CD4-positive, alpha-beta T cell (primary cell): ENCODE measurements at regions not wholly inside any gene's neighbourhood (a gene's known extent, or its start where the extent isn't known, plus 50 kb on each side); places are given as distances from the start of the nearest gene placed in this dataset.

Experiments
- ATAC-seq: fragments of 200-7000 bp; cut with Tn5 transposase; one replicate; pipeline ENCODE4 v1.10.0; 2022; ENCODE audit warnings: mild to moderate bottlenecking; ENCODE audit not compliant: poor library complexity
- CTCF ChIA-PET: fragments of 350-600 bp; sonication (Branson Sonifier 250); formaldehyde crosslinking; loops from one replicate; lab custom pipeline; 2021; ENCODE audit warnings: antibody characterized with exemption, inconsistent platforms; lab: Charles Lee
- POLR2A ChIA-PET: fragments of 350-600 bp; sonication (Branson Sonifier 250); formaldehyde crosslinking; loops from one replicate; lab custom pipeline; 2021; ENCODE audit warnings: antibody characterized with exemption, inconsistent platforms; lab: Charles Lee
- DNase-seq, 14 experiments: peaks; one replicate each; pipeline ENCODE4 v3.0.0-alpha.2; 2013 to 2020; ENCODE audit warnings: mixed read lengths in 2 of 14
- H3K27ac ChIP-seq, 2 donors: one replicate each; pipeline versions ENCODE4 v1.5.1 to v1.7.0; 2013; ENCODE audit warnings: low read length in 2 of 2, low read depth in 1 of 2, mild to moderate bottlenecking in 1 of 2
- H3K27me3 ChIP-seq, 2 experiments: 1 replicate in 1 of 2; 2 replicates in 1 of 2; pipeline versions ENCODE4 v1.6.1 to v1.7.0; 2013; ENCODE audit warnings: low read length in 2 of 2, control low read depth in 1 of 2, mild to moderate bottlenecking in 1 of 2, moderate library complexity in 1 of 2; ENCODE audit not compliant: insufficient read depth in 2 of 2, control insufficient read depth in 1 of 2
- H3K36me3 ChIP-seq: one replicate; pipeline ENCODE4 v1.6.1; 2013; ENCODE audit warnings: low read length, control low read depth; ENCODE audit not compliant: insufficient read depth
- H3K4me1 ChIP-seq: one replicate; pipeline ENCODE4 v1.6.1; 2013; ENCODE audit warnings: low read length, control low read depth; ENCODE audit not compliant: insufficient read depth
- H3K4me3 ChIP-seq: one replicate; pipeline ENCODE4 v1.5.1; 2013; ENCODE audit warnings: mild to moderate bottlenecking, low read length, moderate library complexity
- H3K9me3 ChIP-seq, 2 experiments: 1 replicate in 1 of 2; 2 replicates in 1 of 2; pipeline versions ENCODE4 v1.6.1 to v1.7.0; 2013; ENCODE audit warnings: low read length in 2 of 2, mild to moderate bottlenecking in 2 of 2, control low read depth in 1 of 2, moderate library complexity in 1 of 2; ENCODE audit not compliant: control insufficient read depth in 1 of 2, insufficient read depth in 1 of 2
- H3K27ac Mint-ChIP-seq: one replicate; pipeline ENCODE4 v1.8.0; 2020; ENCODE audit warnings: mixed read lengths
- H3K27me3 Mint-ChIP-seq: one replicate; pipeline ENCODE4 v1.8.0; 2021; ENCODE audit warnings: mixed read lengths
- H3K36me3 Mint-ChIP-seq: one replicate; pipeline ENCODE4 v1.8.0; 2021; ENCODE audit warnings: low read depth, mixed read lengths
- H3K4me1 Mint-ChIP-seq: one replicate; pipeline ENCODE4 v1.8.0; 2021; ENCODE audit warnings: low read depth, mixed read lengths
- H3K4me3 Mint-ChIP-seq: one replicate; pipeline ENCODE4 v1.8.0; 2020; ENCODE audit warnings: mild to moderate bottlenecking, mixed read lengths
- H3K9me3 Mint-ChIP-seq: one replicate; pipeline ENCODE4 v1.8.0; 2020; ENCODE audit warnings: mixed read lengths
- intact Hi-C, 2 experiments: fragments of 100-400 bp; cut with DNase I in 1 of 2; cut with micrococcal nuclease in 1 of 2; formaldehyde crosslinking; loops; one replicate each; pipeline versions ENCODE4 v1.15.1 to v1.9.0; 2023 to 2025; cut with DNase I, micrococcal nuclease
- TF ChIP-seq, protein P1 (sequence below): fragments of 200-600 bp; IDR thresholded peaks from one replicate; pipeline ENCODE4 v1.8.0; 2022; ENCODE audit warnings: antibody characterized with exemption, mild to moderate bottlenecking

DNA sequence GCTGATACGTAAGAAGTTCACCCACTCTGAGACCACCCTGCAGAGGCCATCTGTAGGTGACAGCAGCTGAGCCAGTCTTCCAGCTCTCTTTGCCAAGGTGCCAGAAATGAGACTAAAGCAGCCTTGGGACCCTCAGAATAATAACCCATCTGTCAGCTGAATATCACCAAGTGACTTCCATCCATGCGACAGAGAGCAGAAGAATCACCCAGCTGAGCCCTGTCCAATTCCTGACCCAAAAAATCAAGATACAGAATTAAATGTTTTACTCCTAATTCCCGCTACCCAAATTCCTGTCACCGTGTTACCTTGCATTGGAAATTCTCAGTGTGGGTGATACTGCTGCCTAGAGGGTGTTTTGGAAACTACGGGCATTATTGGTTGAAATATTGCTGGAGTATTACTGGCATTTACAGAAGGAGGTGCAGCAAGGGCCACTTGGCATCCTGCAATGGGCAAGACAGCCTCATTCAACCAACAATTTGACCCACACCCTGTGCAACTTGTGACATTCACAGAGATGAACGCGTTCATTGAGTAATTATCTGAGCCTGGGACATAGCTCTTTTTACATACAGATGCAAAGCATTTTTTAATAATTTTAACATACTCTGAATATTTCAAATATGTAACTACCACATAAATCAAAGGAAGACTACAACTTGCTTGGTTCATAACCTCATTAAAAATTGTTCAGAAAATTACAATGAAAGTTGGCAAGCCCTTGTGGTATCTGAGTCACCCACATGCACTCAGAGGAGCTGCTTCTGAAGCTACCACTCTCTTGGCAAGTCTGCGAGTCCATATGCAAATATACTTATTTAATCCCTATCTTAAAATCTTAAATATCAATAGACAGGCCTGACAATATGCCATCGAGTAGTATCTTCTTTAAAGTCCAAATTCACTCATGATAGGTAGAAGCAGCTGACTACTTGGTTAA lies 126.6 kb downstream of the C16orf95 start:
- Histone ChIP-seq H3K27ac (no peak overlapping the region), H3K4me3 (no peak overlapping the region), H3K36me3 (no peaks in the 10 kb centered on the region), H3K27me3 (no peaks in the 10 kb centered on the region), H3K9me3 (peaks cover 5 to 24% of the 10 kb centered on the region in 2 experiments), H3K4me1 (no peaks in the 10 kb centered on the region)
- intact Hi-C loops, result no loop called here
- H3K27ac Mint-ChIP-seq, result no peak overlapping the region
- no peaks in the 10 kb centered on the region for H3K4me1 Mint-ChIP-seq
- DNase-seq (no peak), ATAC-seq (no peak)
- ChIA-PET CTCF (no interaction called here), POLR2A (no interaction called here)
- H3K36me3 Mint-ChIP-seq, result no peaks in the 10 kb centered on the region
- no peaks in the 10 kb centered on the region for H3K27me3 Mint-ChIP-seq
- TF ChIP-seq, protein P1, sequence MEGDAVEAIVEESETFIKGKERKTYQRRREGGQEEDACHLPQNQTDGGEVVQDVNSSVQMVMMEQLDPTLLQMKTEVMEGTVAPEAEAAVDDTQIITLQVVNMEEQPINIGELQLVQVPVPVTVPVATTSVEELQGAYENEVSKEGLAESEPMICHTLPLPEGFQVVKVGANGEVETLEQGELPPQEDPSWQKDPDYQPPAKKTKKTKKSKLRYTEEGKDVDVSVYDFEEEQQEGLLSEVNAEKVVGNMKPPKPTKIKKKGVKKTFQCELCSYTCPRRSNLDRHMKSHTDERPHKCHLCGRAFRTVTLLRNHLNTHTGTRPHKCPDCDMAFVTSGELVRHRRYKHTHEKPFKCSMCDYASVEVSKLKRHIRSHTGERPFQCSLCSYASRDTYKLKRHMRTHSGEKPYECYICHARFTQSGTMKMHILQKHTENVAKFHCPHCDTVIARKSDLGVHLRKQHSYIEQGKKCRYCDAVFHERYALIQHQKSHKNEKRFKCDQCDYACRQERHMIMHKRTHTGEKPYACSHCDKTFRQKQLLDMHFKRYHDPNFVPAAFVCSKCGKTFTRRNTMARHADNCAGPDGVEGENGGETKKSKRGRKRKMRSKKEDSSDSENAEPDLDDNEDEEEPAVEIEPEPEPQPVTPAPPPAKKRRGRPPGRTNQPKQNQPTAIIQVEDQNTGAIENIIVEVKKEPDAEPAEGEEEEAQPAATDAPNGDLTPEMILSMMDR, result no peak
- peaks cover 5% of the 10 kb centered on the region for H3K9me3 Mint-ChIP-seq
- no peak overlapping the region for H3K4me3 Mint-ChIP-seq

DNA sequence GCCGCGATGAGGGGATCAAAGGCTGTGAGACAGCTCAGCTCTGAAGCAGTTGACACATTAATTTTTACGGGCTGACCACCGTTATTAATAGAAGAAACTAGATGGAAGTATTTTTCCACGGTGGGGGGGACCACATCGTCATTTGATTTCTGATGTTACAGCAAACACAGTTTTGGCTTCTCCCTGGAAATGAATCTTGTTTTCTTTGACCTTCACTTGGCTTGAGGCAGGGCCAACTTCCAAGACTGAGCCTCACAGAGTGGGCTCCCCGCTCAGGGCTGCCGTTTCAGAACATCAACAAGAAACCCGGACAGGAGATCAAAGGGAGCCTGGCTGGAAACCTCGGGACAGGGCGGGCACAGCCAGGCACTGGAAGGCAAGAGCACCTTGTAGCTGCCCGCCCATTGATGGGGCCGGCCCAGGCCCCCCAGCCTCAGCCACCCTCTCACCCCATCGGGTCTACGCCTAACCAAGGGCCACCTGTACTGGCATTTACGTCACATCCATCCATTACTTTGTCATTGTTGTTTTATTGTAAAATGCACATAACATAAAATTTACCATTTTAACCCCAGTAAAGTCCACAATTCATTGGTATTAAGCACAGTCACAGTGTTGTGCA lies 124.6 kb downstream of the C16orf95 start:
- TF ChIP-seq, protein P1, result no peak
- Histone ChIP-seq H3K36me3 (no peaks in the 10 kb centered on the region), H3K4me1 (no peaks in the 10 kb centered on the region), H3K9me3 (peaks cover 5 to 15% of the 10 kb centered on the region in 2 experiments), H3K4me3 (no peak overlapping the region), H3K27ac (no peak overlapping the region), H3K27me3 (no peaks in the 10 kb centered on the region)
- no peaks in the 10 kb centered on the region for H3K4me1 Mint-ChIP-seq
- no peaks in the 10 kb centered on the region for H3K9me3 Mint-ChIP-seq
- H3K27me3 Mint-ChIP-seq, result peaks cover 7% of the 10 kb centered on the region
- DNase-seq (no peak), ATAC-seq (no peak)
- no peak overlapping the region for H3K4me3 Mint-ChIP-seq
- intact Hi-C loops, result no loop called here
- ChIA-PET POLR2A (no interaction called here), CTCF (no interaction called here)
- H3K36me3 Mint-ChIP-seq, result no peaks in the 10 kb centered on the region
- H3K27ac Mint-ChIP-seq, result no peak overlapping the region

DNA sequence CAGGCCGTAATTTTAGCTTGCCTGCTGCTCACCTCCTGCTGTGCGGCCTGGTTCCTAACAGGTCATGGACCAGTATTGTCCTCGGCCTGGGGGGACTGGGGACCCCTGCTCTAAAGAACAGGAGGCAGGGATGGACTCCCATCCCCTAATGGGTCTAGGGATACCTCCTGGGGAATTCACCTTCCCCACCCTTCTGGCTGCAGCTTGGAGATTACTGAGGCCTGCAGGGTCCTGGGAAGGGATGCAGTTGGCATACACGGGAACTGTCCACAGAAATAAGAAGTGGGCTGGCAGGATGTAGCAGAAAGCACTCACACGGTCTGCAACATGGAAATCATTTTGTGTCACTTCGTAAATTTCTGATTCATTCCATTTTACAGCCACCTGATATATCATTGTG lies 123.0 kb downstream of the C16orf95 start:
- no peaks in the 10 kb centered on the region for H3K4me1 Mint-ChIP-seq
- no peaks in the 10 kb centered on the region for H3K27me3 ChIP-seq
- POLR2A ChIA-PET, result no interaction called here
- H3K27me3 Mint-ChIP-seq, result peaks cover 9% of the 10 kb centered on the region
- H3K36me3 Mint-ChIP-seq, result no peaks in the 10 kb centered on the region
- H3K4me3 Mint-ChIP-seq, result no peak overlapping the region
- intact Hi-C loops, result no loop called here
- H3K4me1 ChIP-seq, result no peaks in the 10 kb centered on the region
- no peak overlapping the region for H3K4me3 ChIP-seq
- CTCF ChIA-PET, result no interaction called here
- no peak overlapping the region for H3K27ac ChIP-seq
- no peak for DNase-seq
- no peaks in the 10 kb centered on the region for H3K9me3 Mint-ChIP-seq
- H3K9me3 ChIP-seq, result peaks cover 5 to 11% of the 10 kb centered on the region in 2 experiments
- TF ChIP-seq, protein P1, result no peak
- no peaks in the 10 kb centered on the region for H3K36me3 ChIP-seq
- H3K27ac Mint-ChIP-seq, result no peak overlapping the region
- no peak for ATAC-seq
